Left hindlimb (tissue), 1 donor: ENCODE measurements at regions not wholly inside any gene's neighbourhood (a gene's known extent, or its start where the extent isn't known, plus 50 kb on each side); places are given as distances from the start of the nearest gene placed in this dataset.

ENCODE experiments used
- DNase-seq: peaks from one replicate; pipeline ENCODE4 v3.0.0-alpha.2; 2018

DNA sequence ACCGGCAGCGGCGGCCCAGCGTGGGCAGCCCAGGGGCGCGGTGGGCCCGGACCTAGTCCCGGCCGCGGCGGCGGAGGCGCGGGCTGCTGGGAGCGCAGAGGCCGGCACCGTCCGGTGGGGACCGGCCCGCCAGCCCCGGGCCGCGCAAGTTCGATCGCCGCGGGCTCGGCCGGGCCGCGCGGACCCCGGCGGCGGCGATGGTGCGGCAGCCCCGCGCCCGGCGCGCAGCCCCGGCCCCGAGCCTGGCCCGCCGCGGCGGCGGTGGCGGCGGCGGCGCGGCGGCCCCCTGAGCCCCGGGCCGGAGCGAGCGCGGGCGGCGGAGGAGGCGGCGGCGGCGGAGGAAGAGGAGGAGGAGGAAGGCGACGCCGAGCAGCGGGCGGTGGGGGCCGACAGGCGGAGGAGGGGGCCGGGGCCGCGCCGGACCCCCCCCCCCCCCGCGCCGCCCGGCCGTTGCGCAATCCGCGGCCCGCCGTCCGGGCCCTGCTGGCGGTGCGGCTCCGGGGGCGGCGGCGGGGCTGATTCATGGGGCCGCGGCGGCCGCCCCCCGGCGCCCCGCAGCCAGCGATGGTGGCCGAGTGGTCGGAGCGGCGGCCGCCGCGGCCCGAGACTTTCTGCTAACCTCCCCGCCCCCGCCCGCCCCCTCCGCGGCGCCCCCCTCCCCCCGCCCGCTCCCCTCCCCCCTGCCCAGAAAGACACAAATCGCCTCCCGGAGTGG is 1251.9 kb downstream of the BRD1 start:
- no peak for DNase-seq

DNA sequence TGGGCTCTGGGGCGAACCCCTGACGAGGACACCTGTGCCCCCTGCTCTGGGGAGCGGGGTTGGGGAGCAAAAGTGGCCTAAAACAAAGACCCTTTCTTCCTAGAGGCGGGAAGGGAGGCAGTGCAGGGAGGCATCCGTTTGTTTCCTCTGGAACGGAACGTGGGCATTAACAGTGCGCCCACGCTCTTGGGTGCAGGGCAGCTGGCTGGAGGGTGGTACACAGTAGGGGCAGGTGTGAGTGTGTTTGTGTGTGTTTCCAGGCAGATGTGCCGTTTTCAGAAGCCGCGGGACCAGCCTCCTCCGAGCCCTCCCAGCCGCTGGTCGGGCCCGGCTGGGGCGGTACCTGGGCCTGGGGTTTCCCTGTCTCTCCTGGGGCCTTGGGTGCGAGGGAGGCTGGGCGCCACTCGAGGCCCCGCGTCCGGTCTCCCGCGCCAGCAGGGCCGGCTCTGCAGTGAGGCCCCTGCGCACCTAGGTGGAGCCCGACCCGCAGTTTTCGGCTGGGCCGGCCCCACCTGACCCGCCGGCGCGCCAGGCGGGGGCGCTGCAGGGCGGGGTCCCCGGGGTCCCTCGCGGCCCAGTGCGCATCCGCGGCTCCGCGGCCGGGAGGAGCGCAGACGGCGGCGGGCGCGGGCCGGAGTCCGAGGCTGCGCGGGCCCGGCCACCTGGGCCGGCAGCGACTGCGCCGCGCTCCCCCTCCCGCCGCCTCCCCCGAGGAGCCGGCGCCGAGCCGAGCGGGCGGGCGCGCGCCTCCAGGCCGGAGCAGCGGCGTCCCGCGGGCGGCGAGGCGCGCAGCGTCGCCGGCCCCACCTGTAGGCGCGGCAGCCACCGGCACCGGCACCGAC is 1252.7 kb downstream of the BRD1 start:
- DNase-seq: peak; percentile 77

DNA sequence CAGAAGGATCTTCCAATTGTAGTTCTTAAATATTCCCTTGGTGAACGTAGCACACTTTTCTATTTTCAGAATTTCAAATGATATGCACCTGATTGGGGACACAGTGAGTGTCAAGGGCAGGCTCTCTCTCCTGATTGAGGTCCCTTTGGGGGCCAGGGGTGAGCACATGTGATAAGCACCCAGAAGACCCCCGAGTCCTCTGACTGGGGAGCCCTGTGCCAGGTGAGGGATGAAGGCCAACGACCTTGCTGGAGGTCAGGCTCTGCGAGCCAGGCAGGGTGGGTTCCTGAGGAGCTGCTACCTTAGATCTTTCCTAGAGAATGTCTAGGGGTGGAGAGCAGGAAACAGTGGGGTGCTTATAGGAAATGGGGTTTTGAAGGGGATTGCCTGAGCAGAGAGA is 1253.9 kb downstream of the BRD1 start:
- no peak for DNase-seq

DNA sequence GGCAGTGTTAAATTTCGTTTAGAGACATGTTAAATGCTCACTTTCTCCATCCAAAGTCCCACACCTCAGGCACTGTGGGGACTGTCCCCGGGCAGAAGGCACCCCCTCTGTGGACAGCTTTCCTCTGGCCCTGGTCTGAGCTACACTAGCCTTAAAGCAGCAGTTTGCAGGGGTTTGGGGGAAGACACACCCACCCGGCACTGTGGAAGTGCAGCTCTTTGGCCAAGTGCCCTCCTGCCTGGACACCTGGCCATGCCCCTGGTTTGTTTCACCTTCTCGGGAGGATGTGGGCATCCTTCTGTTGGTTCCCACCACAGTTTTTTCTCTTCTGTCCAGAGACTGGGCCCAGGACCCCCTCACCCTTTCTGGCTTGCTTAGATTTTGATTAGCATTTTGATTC is 1254.7 kb downstream of the BRD1 start:
- no peak for DNase-seq

DNA sequence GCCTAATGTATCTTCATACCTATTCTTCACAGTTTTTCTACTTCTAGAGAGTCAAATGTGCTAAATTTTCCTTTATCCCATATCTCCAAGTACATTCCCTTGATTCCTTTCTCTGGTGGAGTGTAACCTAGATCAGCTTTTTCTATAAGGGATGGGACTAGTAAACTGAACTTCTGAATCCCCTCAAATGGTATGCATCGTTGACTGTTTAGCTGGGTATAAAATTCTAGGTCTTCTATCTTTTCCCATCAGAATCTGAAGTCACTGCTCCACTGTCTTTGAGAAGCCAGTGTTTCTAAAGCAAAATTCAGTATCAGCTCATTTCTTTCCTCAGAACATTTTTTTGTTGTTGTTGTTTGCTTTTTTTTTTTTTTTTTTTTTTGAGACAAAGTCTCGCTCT is 1256.8 kb downstream of the BRD1 start:
- DNase-seq: no peak

DNA sequence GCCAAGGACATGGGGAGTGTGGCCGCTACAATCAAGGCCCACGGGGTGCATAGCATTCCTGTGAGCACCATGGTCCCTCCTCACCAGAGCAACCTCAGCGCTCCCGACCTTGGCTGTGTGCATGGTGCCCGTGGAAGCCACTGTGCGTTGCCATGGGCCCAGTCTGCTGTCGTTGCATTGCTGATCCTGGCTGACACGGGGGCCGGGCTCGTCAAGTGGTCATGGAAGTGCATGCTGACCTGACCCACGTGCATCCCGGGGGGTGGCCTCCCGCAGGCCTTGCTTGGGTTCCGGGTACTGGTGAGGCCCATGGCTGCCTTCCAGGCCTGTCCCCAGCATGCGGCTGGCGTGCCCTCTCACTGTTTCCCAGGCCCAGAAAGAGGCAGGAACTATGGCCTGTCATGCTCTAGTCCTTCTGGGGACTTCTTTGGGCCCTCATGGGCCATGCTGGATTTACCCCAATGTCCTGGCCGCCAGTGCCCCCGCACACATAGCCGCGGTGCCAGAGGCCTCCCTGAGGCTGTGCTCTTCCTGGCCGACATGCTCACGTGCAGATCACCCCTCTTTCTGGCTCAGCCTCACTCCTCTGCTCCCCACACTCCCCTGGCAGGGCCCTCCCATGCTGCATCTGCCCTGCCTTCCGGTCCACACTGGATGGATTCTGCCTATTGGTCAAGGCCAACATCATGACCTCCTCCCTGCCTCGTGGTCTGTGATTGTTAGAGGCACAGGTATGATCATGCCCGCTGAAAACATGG is 1258.0 kb downstream of the BRD1 start:
- no peak for DNase-seq

DNA sequence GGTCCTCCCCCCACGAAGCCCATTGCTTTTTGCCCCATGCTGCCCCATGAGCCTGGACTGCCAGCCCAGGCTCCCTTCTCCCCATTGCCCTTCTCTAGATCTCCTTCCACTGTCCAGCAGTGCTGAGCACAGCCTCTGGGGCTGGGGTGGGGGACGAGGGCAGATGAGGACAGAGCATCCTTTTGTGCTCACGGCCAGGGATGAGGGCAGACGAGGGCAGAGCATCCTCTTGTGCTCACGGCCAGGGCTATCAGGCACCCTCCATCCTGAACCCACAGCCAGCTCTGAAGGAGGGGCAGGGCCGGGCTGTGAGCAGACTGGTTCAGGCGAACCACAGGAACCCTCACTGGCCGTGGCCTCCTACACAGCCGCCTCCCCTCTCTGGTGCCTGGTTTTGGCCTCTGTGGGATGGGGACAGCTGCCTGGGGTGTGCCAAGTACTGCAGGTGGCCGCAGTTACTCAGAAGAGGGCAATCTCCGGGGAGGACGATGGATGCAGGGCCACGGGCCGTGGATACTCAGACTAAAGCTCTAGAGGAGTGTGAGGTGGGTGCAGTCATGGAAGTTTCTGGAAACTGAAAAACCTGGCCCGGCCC is 1258.8 kb downstream of the BRD1 start:
- DNase-seq: no peak

DNA sequence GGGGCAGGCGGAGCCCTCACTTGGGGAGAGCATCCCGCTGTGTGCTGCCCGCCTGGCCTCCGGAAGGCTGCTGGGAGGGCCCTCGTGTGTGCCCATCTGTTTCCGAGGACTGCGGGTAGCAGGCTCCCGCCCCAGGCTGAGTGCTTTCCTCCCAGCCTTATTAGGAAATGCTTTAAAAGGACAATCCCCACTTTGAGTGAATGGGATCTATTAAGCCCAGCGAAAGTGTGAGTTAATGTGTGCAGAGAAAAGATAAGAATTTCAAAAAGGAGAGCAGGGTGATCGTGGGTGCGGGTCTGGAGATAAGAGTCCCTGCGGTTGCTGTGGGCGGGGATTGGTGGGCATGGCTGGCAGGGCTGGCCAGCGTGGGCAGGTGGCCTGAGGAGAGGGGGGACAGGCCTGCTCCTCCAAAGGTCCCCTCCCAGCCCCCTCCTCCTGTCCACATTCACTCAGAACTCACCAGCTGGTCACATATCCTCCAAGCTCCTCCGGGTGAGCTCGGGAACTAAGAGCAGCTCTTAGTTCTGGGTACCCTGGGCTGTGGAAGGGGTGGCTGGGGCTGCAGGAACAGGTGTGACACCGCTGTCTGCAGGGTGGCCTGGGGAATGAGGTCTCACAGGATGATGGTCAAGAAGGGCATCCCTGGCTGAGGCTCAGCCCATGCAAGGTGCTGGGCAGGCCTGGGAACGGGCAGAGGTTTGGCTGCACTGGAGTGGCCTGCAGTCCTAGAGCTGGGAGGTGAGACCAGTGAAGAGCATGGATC is 1260.3 kb downstream of the BRD1 start:
- DNase-seq: no peak

DNA sequence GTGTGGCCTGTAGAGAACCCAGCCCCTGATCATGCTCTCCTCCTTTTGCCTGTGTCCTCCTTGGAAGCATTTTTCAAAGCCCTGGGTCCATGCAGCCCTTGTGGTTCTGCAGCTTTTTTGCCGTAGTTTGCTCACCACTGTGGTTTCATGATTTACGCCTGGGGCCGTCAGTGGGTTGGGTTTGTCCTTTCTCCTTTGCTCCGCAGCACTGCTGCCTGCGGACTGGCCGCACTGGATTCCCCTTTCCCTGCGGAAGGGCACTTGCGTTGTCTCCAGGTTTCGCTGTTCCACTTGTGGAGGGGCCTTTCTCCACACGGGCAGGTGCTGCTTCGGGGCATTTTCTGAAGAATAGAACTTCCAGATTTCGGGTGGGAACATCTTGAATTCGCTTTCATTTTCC is 1260.9 kb downstream of the BRD1 start:
- no peak for DNase-seq

DNA sequence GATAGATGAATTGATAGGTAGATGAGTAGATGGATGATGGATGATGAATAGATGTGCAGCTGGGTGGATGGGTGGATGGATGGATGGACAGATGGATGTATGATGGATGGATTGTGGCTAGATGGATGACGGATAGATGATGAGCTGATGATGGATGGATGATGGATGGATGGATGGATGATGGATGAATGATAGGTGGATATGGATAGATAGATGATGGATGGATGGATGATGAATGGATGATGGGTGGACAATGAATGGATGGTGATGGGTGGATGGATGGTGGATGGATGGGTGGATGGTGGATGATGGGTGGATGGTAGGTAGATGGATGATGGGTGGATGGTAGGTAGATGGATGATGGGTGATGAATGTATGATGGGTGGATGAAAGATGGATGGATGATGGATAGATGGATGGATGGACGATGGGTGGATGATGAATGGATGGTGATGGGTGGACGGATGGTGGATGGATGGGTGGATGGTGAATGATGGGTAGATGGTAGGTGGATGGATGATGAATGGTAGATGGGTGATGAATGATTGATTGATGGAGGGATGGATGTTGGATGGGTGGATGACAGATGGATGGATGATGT is 1261.7 kb downstream of the BRD1 start:
- no peak for DNase-seq

DNA sequence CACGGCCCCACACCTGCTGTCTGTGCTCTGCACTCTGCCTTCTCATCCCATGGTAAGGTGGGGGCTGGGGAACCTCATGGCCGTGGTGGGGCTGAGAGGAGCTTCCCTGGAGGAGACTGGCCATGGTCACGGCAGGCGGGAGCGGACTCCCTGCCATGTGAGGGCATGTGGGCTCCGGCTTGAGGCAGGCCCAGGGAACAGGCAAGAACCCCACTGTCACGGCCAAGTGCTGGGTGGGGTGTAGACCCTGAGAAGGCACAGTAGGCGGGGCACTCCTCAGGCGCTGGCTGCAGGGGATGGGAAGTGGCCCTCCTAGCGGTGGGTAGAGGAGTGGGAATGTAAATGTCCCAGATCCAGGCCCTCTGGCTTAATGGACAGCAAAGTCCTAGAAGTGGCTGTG is 1262.7 kb downstream of the BRD1 start:
- no peak for DNase-seq

DNA sequence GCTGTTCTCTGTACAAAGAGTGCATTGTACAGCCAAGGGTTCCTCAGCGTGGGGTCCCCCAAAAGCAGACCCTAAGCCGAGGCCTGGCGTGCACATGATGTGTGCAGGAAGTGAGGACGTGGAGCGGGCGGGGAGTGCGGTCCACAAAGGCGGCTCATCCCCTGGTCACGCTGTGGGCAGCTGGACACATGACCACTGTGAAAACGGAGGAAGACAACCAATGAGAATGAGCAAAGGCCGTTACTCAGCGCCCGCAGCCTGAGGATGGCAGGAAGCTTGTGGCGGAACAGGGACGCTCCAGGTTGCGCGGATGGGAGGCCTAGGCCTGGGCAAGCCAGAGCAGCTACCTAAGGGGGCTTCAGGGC is 1263.7 kb downstream of the BRD1 start:
- DNase-seq: no peak

DNA sequence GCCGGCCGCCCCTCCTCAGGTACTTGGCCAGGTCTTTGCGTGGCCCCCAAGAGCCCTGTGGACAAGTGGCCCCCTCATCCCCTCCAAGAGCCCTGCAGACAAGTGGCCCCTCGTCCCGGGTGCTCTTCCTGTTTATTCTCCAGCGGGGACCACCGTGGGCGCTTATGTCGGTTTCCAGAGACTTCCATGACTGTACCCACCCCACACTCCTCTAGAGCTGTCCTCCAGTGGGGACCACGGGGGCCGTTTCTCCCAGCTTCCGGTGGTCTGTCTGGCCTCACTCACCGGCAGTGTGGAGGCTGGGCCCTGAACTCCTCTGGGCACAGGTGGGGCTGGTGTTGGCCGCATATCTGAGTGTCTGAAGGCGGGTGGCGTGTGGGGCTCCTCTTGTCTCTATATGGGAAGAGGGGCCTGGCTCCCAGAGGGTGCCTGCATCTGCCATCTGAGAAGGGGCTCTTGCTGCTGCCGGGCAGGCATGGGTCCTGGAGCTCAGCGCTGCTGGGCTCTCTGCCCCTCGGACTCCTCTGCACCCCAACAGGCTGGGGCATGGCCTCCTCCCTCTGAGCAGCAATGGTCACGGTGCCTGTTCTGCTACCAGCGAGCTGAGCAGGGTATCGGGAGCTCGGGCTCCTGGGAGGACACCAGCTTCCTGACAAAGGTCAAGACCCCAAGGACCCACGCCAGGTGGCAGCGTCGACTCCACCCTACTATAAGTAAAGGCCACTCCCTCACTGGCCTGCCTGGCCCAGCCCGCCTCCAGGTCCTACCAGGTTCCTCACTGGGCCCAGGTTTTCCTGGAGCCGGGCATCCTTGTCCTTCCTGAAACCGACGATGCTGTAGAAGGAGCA is 1264.3 kb downstream of the BRD1 start:
- no peak for DNase-seq

DNA sequence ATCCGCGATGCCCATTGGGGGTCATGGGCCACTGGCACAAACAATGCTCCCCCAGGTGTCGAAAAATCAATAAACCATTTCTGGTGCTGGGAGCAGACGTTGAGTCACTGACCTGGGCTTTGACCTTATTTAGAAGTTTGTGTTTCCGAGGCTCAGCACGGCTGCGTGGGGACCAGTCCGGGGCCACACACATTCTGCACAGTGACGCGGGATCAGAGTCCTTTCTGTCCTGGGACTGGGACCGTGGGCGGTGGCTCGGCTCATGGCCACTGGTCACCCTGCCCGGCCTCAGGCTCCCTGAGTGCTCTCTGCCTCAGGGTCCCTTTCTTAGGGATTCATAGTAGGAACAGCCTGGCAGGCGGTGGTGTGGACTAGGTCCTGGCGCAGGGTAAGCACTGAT is 1266.0 kb downstream of the BRD1 start:
- no peak for DNase-seq

DNA sequence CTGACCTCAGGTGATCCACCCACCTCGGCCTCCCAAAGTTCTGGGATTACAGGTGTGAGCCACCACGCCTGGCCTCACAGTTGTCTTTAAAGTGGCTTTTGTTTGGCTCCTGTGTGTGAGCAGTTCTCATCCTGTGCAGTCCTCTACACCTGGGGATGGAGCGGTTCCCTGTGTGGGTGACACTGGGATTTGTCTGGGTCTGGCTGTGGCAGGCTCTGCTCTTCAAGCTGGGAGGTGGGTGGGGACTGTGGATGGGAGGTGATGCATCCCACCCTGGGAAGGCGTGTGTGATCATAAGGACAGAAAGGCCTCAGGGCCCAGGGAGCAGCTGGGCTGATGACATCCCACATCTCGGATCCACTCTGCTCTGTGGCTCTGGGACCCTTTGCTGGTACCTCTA is 1266.8 kb downstream of the BRD1 start:
- no peak for DNase-seq

DNA sequence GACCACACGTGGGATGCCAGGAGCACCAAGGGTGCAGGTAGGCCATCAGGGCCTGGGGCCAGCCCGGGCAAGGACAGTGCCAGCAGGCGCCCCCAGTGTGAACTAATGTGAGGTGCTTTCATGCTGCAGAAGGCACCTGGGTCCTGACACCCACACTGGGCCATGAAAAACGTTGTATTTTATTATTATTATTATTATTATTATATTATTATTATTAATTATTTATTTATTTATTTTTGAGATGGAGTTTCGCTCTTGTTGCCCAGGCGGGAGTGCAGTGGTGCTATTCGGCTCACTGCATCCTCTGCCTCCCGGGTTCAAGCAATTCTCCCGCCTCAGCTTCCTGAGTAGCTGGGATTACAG is 1267.3 kb downstream of the BRD1 start:
- no peak for DNase-seq

DNA sequence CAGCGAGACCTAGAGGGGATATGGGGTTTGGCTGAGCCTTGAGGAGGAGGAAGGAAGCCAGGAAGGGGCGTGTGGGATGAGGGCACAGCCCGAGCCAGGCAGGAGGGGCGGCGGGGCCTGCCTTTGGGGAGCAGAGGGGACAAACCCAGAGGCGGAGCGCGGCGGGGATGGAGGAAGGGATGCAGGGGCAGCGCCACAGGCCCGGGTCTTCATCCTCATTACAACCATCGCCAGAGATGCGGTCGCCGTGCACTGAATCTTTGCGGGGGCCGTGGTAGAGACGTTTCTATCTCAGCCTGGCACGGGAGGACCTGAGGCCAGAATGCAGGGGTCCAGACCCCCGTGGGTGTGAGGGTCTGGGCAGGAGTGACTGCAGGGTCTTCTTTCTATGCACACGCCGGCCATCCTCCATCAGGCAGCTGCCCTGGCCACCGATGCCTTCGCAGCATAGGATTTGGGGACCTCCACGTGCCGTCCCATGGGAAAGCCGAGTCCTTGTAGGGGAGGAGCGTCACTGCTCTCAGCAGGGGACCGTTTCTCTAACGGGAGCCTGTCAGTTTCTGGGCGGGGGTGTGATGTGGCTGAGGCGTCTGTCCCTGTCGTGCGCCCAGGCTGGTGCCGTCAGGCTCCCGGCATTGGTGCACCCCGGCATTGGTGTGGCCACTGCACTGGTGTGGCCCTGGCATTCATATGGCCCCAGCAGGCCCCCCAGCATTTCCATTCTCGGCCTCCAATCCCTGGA is 1267.9 kb downstream of the BRD1 start:
- DNase-seq: no peak

DNA sequence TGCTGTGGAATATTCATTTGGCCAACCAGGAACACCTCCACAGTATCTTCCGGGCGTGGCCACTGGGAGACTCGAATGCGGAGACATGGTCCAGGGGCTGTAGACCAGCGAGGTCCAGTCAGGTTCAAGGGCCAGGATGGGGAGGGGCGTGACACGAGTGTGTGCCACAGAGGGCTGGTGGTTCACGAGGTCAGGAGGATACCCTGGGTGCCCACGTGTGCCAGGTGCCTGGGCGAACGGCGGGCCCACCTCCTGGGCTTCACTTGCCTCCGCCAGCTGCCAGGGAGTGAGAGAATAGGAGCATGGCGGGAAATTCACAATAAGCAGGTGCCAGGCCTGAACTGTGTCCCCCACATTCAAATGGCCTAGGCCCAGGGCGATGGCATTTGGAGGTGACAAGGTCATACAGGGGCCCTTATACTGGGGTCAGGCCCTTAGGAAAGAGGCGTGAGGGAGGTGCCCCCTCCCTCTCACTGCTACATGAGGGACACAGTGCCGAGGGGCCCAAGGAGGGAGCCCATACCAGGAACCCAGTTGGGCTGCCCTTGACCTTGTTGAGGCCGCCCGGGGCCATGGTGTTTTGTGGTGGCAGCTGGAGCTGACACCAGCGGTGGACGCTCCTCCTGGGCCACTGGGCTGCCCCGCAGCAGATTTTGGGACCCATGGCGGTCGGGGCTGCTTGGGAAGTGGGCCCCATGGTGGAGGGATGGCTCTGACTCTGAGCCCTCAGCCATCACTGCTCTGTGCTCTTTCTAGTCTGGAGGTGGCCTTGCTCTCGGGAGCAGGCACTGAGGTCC is 1268.9 kb downstream of the BRD1 start:
- DNase-seq: no peak

DNA sequence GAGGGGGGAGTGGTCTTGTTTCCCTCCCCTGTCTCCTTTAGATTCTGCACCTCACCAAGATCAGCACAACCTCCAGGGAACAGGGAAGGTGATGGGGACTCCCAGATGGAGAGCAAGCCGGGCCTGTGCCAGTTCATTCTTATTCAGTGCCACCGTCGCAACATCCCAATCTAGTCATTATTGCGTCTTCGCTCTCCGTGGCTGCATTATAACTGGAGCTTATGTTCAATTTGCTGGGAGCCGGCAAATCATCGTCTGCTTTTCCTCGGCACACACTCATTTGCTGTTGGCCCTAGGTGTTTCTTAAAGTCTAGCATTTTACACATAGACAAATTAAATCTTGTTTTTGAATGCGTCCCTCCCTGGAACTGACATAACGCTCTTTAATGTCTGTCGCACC is 1269.7 kb downstream of the BRD1 start:
- DNase-seq: no peak

DNA sequence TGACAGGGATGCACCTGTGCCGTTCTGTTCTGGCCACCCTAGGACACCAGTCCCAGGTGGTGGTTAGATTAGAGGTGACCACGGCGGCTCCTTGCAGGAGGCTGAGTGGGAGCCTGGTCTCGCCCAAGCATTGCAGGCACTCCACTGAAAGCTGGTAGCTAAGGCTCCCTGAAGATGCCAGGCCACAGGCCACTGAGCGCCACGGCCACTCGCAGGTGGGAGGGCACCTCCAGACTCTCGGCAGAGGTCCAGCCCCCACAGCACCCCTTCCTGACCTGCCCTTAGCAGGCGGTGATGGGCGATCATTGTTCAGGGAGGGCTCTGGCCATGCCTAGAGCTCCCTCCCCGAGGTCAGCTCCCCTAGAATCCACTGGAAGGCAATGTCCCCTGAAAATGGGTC is 1270.2 kb downstream of the BRD1 start:
- no peak for DNase-seq
